ENCODE measurements at regions not wholly inside any gene's neighbourhood (a gene's known extent, or its start where the extent isn't known, plus 50 kb on each side); places are given as distances from the start of the nearest gene placed in this dataset.
A peak's percentile ranks its signal among the peaks of the same experiment; 100 is the strongest.

GRCh38 chr16:85491058-85491771, 121.9 kb upstream of the GSE1 start (continued):
- TF ChIP-seq ZNF318 (CRISPR knock-in tag; IDR thresholded peaks at IDR 0.05) (no peak), NFIC (IDR thresholded peaks at IDR 0.05; ENCODE audit: low read length) (no peak), GFI1 (CRISPR knock-in tag; IDR thresholded peaks at IDR 0.05; ENCODE audit: borderline replicate concordance) (no peak), MED1 (CRISPR knock-in tag; IDR thresholded peaks at IDR 0.05) (peak; percentile 62; the same call in 1 of the 2 replicates), ZNF800 (CRISPR knock-in tag; IDR thresholded peaks at IDR 0.05) (no peak; the same call in 1 of the 2 replicates), MLX (CRISPR knock-in tag; IDR thresholded peaks at IDR 0.05) (no peak), LRRFIP1 (CRISPR knock-in tag; conservative IDR thresholded peaks at IDR 0.05) (no peak), CREBL2 (CRISPR knock-in tag; IDR thresholded peaks at IDR 0.05; ENCODE audit: borderline replicate concordance) (0 out of 2 replicates have a peak, but pooled peaks have one; percentile 44), GTF2F1 (IDR thresholded peaks at IDR 0.05; ENCODE audit: low read length) (no peak), PLRG1 (conservative IDR thresholded peaks at IDR 0.05) (no peak), SRY (CRISPR knock-in tag; IDR thresholded peaks at IDR 0.05) (no peak), GATAD1 (CRISPR knock-in tag; IDR thresholded peaks at IDR 0.05) (no peak), ZBTB8A (CRISPR knock-in tag; IDR thresholded peaks at IDR 0.05; ENCODE audit: borderline replicate concordance, low read depth) (no peak), HMG20B (CRISPR knock-in tag; conservative IDR thresholded peaks at IDR 0.05) (no peak), RAD51 (IDR thresholded peaks at IDR 0.05; ENCODE audit: borderline replicate concordance) (no peak)
